HG03064 (cell line): ENCODE measurements at regions not wholly inside any gene's neighbourhood (a gene's known extent, or its start where the extent isn't known, plus 50 kb on each side); places are given as distances from the start of the nearest gene placed in this dataset.

ENCODE experiments used
- ATAC-seq: cut with Tn5 transposase; IDR thresholded peaks from one replicate; pipeline ENCODE4 v1.9.1; 2021; ENCODE audit warnings: low read depth; ENCODE audit not compliant: unreplicated experiment

GRCh38 chr17:74146196-74146595, 57.3 kb upstream of the RPL38 start:
- no peak for ATAC-seq

GRCh38 chr17:74147056-74147835, 56.2 kb upstream of the RPL38 start:
- ATAC-seq = no peak

- no peak for ATAC-seq
Measured at GRCh38 chr17:74147966-74148365, 55.5 kb upstream of the RPL38 start.

DNA sequence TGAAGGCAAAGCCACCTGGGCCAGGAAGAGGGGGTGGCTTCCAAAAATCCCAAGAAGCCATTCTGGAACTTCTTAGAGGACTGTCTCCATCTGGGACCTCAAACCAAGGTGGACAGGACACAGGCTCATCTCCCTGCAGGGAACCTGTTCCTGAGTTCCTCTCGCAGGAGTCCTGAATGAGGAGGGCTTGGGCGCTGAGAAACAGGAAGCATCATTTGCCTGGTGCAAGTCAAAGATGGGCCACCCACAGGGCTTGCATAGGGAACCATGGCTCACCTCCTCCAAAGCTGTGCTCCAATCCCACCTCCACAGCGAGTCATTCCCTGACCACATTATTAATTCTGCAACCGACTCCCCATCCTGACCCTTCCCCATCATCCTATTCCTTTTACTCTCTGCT, 55.0 kb upstream of the RPL38 start:
- no peak for ATAC-seq

DNA sequence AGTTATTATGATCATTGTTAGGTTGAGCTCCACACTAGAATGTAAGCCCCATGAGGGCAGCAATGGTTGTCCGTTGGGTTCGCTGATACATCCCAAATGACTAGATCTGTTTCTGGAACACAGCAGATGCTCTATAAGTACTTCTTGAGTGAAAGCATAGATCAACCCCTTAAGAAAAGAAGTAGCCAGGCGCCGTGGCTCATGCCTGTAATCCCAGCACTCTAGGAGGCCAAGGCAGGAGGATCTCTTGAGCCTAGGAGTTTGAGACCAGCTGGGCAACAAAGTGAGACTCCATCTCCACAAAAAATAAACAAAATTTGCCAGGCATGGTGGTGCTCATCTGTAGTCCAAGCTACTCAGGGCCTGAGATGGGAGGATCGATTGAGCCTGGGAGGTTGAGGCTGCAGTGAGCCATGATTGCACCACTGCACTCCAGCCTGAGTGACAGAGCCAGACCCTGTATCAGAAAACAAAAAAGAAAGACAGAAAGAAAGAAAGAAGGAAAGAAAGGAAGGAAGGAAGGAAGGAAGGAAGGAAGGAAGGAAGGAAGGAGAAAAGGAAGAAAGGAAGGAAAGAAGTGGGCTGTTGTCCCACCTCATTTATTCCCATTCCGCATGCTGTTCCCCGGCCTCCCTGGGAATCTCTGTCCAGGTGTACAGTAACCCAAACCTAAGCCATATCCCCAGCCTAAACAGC, 54.4 kb upstream of the RPL38 start:
- ATAC-seq = no peak

GRCh38 chr17:74149597-74150427, 53.7 kb upstream of the RPL38 start:
- no peak for ATAC-seq

DNA sequence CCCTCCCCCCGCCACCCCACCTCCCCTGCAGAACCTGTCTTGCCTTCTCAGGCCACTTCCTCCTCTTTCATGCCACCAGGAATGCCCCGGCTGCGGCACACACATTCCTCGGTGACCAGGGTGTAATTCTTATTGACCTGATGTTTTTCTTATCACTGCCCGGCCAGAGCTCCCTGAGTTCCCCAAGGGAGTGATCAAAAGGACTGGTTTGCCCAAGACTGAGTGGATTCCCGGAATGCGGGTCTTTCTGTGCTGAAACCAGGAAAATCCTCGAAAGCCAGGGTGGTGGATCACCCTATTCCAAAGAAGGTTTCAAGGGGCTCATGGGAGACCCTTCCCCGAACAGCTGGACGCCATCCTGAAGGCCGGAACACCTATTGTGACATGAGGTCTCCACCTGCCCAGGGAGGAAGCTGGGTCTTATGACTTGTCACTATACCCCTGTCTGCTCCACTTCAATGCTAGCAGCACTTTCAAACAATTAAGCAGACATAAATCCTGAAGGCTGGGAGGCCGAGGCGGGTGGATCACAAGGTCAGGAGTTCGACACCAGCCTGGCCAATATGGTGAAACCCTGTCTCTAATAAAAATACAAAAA, 53.0 kb upstream of the RPL38 start:
- ATAC-seq = no peak

DNA sequence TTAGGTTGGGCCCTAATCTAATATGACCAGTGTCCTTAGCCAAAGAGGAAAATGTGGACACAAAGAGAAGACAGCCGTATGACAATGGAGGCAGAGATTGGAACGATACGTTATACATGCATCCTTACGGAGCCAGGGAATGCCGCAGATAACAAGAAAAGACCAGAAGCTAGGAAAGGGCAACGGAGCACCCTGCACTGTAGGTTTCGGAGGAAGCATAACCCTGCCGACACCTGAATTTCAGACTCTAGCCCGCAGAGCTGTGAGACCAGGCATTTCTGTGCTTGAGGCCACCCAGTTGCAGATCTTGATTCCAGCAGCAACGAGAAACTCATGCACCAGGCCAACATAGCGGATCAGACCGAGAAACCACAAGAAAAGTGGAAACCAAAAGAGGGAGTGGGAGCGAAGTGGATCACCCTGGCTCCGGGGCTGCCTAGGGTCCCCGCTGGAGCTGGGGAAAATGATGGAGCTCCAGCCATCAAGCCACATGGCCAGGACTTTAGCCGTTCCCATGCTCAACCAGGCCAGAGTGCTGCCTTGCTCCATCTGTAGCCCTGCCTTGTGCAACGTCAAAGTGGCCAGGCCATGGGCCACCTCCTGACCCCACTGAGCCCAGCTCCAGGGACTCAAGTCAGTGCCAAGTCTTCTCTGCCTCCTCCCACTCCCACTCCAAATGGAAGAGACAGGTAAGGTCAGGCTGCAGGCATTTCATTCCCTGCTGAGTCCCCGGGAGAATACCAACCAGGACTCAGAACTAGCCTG, 51.7 kb upstream of the RPL38 start:
- ATAC-seq = no peak

GRCh38 chr17:74152591-74153455, 50.7 kb upstream of the RPL38 start:
- no peak for ATAC-seq

GRCh38 chr17:74153456-74153810, 50.0 kb upstream of the RPL38 start:
- no peak for ATAC-seq
